ENCODE measurements at regions not wholly inside any gene's neighbourhood (a gene's known extent, or its start where the extent isn't known, plus 50 kb on each side); places are given as distances from the start of the nearest gene placed in this dataset.
"Not testable (repeated sequence)": the region's sequence is repeated elsewhere in the genome, so short reads cannot be mapped to it uniquely, and the experiment has no call there.

DNA sequence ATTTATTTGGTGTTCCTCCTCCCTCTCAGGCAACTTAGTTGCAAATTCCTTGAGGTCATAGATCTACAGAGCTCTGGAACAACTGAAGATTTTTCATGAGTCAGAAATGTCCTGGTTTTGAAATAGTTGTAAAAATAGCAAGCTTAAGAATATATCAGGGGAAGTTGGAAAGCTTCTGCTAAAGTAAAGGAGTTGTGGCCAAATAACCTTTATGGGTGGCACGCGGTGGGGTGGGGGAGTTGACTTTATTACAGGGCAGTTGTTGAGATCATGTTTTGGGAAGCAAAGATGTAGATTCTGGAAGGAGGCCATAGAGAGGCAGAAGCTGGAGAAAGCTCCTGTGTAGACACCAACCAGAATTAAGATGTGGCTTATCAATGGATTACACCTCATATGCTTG is 326.0 kb upstream of the MTPN start:
- peak; percentile 17 for DNase-seq

DNA sequence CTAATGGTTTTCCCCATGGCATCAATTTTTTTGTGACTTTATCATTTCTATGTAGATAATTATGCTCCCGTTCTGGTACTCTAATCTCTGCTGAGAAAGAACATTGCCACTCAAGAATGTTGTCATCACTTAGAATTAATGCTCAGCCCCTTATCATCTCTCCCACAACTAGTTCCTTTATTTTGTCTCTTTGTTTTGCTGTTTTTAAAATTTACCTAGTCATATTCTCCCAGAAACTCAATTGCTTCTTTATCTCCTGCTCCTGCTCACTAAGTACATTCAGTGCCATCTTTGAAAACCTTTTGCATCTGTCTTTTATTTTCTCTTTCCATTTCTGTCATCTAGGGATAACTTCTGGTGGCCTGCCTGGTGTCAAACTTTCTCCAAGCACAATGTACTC is 324.9 kb upstream of the MTPN start:
- no peak for DNase-seq

DNA sequence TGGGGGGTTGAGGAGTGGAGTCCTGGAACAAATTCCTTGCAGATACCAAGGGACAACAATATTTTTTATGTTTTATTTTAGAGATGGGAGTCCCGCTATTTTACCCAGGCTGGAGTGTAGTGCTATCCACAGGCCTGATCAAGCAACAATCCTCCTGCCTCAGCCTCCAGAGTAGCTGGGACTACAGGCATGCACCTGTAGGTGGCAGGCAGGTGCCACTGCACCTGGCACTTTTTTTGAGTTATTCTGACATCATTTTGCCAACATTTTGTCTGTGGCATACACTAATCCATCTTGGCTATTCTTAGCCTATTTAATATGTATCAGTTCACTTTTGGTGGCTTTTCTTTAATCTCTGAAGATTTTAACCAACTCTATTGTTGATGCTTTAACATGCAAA is 317.8 kb upstream of the MTPN start:
- no peak for DNase-seq

GRCh38 chr7:136293841-136294391 is 316.8 kb upstream of the MTPN start:
- DNase-seq, result no peak

- no peak for DNase-seq
Observed at GRCh38 chr7:136293272-136293671, 316.1 kb upstream of the MTPN start.

- DNase-seq, result no peak
Observed at GRCh38 chr7:136292365-136292764, 315.2 kb upstream of the MTPN start.

DNA sequence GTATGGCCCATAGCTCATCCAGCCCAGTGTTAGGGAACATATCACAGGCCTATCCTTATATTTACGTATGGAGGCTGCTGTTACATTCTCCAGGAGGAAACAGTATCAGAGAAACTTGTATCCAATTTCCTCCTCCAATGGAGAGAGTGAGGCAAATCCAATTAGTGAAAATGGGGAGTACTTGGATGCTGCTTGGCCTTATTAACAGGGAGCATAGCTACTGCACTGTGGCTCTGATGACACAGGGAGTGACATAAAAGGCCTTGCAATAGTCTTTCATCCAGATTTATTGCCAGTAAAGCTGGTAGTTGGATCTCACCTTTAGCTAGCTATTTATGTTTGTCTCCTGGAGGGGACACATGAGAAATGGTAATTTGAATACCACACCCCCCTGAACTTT is 313.2 kb upstream of the MTPN start:
- no peak for DNase-seq

DNA sequence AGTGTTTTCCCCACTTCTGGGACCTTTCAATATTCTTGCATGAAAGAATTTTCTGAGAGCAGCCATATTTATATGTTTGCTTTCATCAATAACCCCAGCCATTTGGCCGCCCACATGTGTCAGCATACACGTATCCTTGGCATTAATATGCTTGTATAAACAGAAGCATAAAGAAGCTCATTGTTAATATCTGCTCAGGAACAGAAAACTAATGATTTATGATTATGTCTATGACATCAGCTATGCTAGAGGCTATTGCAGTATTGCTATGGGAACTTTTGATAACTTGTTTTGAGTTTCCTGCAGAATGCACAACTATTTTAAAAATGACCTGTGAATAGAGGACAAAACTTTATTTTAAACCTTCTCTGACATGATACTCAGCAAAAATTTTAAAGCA is 300.9 kb upstream of the MTPN start:
- DNase-seq, result no peak

DNA sequence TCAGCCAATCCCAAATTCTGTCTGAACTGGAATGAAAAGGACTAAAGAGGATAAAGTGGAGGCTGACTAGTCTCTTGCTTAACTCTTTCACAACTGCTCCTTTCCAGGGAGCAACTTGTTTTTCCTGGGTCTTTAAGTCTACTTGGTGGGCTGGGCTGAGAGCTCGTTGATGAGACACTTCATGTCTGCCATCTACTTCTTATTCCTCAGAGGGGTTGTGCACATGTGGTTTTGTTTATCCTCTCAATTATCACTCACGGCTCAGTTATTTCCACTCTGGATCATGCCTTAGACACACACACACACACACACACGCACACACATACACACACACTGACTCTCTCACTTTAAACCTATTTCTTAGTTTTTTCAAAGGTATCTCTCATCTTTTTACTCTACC is 298.6 kb upstream of the MTPN start:
- no peak for DNase-seq

DNA sequence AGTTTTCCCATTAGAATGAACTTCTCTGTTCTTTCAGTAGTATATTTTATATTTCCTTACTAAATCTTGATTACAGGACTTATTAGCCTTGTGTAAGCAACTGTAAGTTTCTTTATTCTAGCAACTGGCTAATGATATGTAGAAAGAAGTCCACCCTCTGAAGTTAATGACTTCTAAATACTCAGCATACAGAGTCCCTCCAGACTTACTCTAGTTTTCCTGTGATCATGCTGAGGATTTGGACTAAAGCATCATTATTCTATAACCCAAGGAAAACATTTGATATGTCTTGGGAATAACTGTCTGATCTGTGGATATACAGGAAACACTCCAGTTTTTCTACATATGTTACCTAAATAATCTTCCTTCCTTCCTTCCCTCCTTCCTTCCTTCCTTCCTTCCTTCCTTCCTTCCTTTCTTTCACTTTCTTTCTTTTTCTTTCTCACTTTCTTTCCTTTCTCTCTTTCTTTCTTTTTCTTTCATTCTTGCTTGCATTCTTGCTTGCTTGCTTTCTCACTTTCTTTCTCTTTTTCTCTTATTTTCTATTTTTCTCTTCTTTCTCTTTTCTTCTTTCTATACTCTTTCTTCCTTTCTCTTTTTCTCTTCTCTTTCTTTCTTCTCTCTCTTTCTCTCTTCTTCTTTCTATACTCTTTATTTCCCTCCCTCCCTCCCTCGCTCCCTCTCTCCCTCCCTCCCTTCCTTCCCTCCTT is 297.6 kb upstream of the MTPN start:
- no peak for DNase-seq

GRCh38 chr7:136272934-136273333 is 295.8 kb upstream of the MTPN start:
- no peak for DNase-seq

DNA sequence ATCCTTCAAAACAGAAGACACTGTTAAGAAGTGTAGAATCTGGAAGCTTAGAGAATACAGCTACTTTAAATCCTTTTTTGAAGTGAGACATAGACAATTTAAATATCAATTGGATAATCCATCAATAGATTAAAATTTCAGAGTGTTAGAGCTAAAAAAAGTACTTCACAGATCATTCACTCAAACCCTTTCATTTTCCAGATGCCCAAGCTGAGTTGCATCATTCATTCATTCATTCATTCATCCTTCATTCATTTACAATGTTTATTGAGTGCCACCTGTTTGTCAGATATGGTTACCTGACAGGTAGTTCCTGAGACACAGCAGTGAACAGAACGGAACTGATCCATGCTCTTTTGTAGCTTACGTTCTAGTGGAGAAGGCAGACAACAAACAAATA is 290.7 kb upstream of the MTPN start:
- no peak for DNase-seq

GRCh38 chr7:136266457-136266856 is 289.3 kb upstream of the MTPN start:
- DNase-seq, result no peak

- DNase-seq, result not testable (repeated sequence)
Observed at GRCh38 chr7:136264304-136264703, 287.1 kb upstream of the MTPN start.

- DNase-seq, result not testable (repeated sequence)
Observed at GRCh38 chr7:136263112-136263860, 286.1 kb upstream of the MTPN start.

DNA sequence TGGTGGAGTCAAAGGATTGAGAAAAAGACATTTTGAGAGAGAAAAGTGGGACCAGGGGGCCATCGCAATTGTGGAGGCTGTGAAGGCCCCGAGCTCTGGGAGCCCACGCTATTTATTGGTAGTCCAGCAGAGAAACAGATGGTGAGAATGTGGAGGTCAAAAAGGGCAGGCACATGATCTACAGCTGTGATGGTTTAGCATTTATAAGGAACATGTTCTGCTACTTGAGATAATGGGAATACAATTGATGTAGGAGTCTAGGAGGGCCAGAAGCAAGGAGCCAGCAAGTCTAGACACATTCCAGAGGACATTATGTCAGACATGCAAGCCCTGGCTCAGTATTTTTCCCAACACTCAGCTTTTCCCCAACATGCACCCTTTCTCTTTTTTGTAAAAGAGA is 283.4 kb upstream of the MTPN start:
- not testable (repeated sequence) for DNase-seq

GRCh38 chr7:136259074-136259473 is 281.9 kb upstream of the MTPN start:
- DNase-seq, result no peak

DNA sequence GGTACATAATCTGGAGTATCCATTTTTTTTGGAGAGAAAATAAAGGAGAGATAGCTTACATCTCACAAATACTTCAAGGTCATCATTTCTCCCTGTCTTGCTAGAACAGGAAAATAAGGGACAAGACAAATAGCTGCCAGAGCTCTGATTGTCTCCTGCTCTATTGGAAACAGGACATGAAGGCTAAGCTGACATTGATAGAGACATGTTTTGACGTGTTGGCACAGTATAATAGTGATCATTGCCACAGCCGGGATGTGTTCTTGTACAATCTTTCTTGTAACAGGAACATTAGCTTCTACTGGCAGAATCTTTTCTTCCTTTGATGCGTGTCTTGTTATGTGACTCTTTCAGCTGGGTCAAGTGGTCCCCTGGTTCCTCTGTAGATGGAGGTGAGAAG is 279.3 kb upstream of the MTPN start:
- no peak for DNase-seq

GRCh38 chr7:136254148-136254547 is 277.0 kb upstream of the MTPN start:
- no peak for DNase-seq

GRCh38 chr7:136251826-136252225 is 274.7 kb upstream of the MTPN start:
- no peak for DNase-seq

- DNase-seq, result no peak
Observed at GRCh38 chr7:136247211-136247610, 270.1 kb upstream of the MTPN start.

- DNase-seq, result no peak
Observed at GRCh38 chr7:136245327-136246004, 268.3 kb upstream of the MTPN start.

DNA sequence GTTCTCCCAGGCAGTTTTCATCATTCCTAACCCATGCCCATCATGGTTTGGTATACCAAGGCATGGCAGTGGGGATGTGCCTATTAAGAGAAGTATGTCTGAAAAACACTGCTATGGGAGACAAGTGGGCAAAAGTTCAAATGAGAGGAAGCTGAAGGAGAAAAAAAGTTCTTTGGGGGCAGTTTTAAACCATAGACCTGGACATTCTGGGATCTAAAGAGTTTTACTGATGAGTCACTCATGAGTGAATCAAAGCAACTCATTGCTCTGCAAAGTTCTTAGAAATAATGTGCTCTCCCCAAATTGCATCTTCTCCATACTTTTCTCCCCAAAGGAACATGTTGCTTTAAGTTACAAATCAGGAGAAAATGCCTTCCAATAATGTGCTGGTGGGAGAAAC is 256.9 kb upstream of the MTPN start:
- DNase-seq, result no peak

DNA sequence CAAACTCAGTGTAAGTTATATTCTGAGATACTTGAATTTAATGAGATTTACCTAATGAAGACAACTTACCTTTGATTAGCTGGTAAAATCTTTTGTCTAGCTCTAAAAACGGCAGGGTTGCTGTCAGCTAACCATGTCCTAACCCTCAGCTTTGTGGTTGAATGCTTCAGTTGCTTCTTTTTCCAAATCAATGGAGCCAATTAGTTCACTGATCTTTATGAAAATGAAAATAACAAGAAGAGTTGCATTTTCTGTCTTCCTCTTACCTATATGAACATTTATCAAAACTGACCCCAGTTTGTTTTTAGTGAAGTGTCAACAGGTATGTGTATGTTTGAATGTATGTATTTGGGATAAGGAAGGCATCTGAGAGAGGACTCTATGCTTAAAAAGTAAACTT is 253.1 kb upstream of the MTPN start:
- DNase-seq, result no peak
